Lower leg skin (tissue), 3 donors: ENCODE measurements at regions not wholly inside any gene's neighbourhood (a gene's known extent, or its start where the extent isn't known, plus 50 kb on each side); places are given as distances from the start of the nearest gene placed in this dataset.

Experiments used
- POLR2A ChIP-seq, 2 donors: fragments of 450-650 bp; IDR thresholded peaks; one replicate each; pipeline ENCODE4 v1.6.1; 2016 to 2017; ENCODE audit warnings: antibody characterized with exemption in 2 of 2, mild to moderate bottlenecking in 1 of 2, moderate library complexity in 1 of 2
- TF ChIP-seq, protein P1 (sequence below), 3 donors: fragments of 450-650 bp; IDR thresholded peaks; one replicate each; pipeline ENCODE4 v1.5.1; 2016; ENCODE audit warnings: antibody characterized with exemption in 3 of 3, mild to moderate bottlenecking in 3 of 3, moderate library complexity in 2 of 3

- TF ChIP-seq, protein P1, sequence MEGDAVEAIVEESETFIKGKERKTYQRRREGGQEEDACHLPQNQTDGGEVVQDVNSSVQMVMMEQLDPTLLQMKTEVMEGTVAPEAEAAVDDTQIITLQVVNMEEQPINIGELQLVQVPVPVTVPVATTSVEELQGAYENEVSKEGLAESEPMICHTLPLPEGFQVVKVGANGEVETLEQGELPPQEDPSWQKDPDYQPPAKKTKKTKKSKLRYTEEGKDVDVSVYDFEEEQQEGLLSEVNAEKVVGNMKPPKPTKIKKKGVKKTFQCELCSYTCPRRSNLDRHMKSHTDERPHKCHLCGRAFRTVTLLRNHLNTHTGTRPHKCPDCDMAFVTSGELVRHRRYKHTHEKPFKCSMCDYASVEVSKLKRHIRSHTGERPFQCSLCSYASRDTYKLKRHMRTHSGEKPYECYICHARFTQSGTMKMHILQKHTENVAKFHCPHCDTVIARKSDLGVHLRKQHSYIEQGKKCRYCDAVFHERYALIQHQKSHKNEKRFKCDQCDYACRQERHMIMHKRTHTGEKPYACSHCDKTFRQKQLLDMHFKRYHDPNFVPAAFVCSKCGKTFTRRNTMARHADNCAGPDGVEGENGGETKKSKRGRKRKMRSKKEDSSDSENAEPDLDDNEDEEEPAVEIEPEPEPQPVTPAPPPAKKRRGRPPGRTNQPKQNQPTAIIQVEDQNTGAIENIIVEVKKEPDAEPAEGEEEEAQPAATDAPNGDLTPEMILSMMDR (IDR thresholded peaks at IDR 0.05): no peak
- no peak for TF ChIP-seq POLR2A (IDR thresholded peaks at IDR 0.05)
Observed at GRCh38 chr6:79423216-79423615, 114.0 kb downstream of the LCA5 start.
